Osteocyte (in vitro differentiated cells): ENCODE measurements at regions not wholly inside any gene's neighbourhood (a gene's known extent, or its start where the extent isn't known, plus 50 kb on each side); places are given as distances from the start of the nearest gene placed in this dataset.
"Not testable (repeated sequence)": the region's sequence is repeated elsewhere in the genome, so short reads cannot be mapped to it uniquely, and the experiment has no call there.

ENCODE experiments used
- DNase-seq: peaks from one replicate; pipeline ENCODE4 v3.0.0; 2021; ENCODE audit warnings: mixed read lengths; ENCODE audit not compliant: unreplicated experiment; ENCODE audit errors: extremely low spot score
- H3K27ac Mint-ChIP-seq: one replicate; pipeline ENCODE4 v1.8.0; 2021; ENCODE audit warnings: mild to moderate bottlenecking, mixed read lengths; ENCODE audit not compliant: unreplicated experiment
- H3K27me3 Mint-ChIP-seq: one replicate; pipeline ENCODE4 v1.8.0; 2021; ENCODE audit warnings: mixed read lengths; ENCODE audit not compliant: unreplicated experiment
- H3K36me3 Mint-ChIP-seq: one replicate; pipeline ENCODE4 v1.8.0; 2021; ENCODE audit warnings: mixed read lengths; ENCODE audit not compliant: unreplicated experiment
- H3K4me1 Mint-ChIP-seq: one replicate; pipeline ENCODE4 v1.8.0; 2021; ENCODE audit warnings: mixed read lengths; ENCODE audit not compliant: unreplicated experiment
- H3K4me3 Mint-ChIP-seq: one replicate; pipeline ENCODE4 v1.8.0; 2021; ENCODE audit warnings: mild to moderate bottlenecking, moderate library complexity, mixed read lengths; ENCODE audit not compliant: unreplicated experiment
- H3K9me3 Mint-ChIP-seq: one replicate; pipeline ENCODE4 v1.8.0; 2021; ENCODE audit warnings: mixed read lengths; ENCODE audit not compliant: unreplicated experiment
- TF ChIP-seq, protein P1 (sequence below): fragments of 200-600 bp; sonication (generic); IDR thresholded peaks from 2 replicates; pipeline ENCODE4 v1.5.0; 2021; ENCODE audit warnings: antibody characterized with exemption, mild to moderate bottlenecking, moderate library complexity

GRCh38 chr2:231869704-231870103 lies 56.5 kb downstream of the NPPC start:
- peaks cover 35% of the 10 kb centered on the region for H3K27me3 Mint-ChIP-seq
- H3K4me3 Mint-ChIP-seq = no peak overlapping the region
- TF ChIP-seq, protein P1, sequence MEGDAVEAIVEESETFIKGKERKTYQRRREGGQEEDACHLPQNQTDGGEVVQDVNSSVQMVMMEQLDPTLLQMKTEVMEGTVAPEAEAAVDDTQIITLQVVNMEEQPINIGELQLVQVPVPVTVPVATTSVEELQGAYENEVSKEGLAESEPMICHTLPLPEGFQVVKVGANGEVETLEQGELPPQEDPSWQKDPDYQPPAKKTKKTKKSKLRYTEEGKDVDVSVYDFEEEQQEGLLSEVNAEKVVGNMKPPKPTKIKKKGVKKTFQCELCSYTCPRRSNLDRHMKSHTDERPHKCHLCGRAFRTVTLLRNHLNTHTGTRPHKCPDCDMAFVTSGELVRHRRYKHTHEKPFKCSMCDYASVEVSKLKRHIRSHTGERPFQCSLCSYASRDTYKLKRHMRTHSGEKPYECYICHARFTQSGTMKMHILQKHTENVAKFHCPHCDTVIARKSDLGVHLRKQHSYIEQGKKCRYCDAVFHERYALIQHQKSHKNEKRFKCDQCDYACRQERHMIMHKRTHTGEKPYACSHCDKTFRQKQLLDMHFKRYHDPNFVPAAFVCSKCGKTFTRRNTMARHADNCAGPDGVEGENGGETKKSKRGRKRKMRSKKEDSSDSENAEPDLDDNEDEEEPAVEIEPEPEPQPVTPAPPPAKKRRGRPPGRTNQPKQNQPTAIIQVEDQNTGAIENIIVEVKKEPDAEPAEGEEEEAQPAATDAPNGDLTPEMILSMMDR = no peak
- H3K27ac Mint-ChIP-seq = no peak overlapping the region
- peaks cover 8% of the 10 kb centered on the region for H3K9me3 Mint-ChIP-seq
- H3K36me3 Mint-ChIP-seq = peaks cover 3% of the 10 kb centered on the region
- H3K4me1 Mint-ChIP-seq = no peaks in the 10 kb centered on the region
- DNase-seq = no peak

GRCh38 chr2:231869016-231869415 lies 57.2 kb downstream of the NPPC start:
- H3K27me3 Mint-ChIP-seq = peaks cover 30% of the 10 kb centered on the region
- H3K27ac Mint-ChIP-seq, H3K4me1 Mint-ChIP-seq, H3K36me3 Mint-ChIP-seq, H3K9me3 Mint-ChIP-seq, H3K4me3 Mint-ChIP-seq, DNase-seq: not testable (repeated sequence)

DNA sequence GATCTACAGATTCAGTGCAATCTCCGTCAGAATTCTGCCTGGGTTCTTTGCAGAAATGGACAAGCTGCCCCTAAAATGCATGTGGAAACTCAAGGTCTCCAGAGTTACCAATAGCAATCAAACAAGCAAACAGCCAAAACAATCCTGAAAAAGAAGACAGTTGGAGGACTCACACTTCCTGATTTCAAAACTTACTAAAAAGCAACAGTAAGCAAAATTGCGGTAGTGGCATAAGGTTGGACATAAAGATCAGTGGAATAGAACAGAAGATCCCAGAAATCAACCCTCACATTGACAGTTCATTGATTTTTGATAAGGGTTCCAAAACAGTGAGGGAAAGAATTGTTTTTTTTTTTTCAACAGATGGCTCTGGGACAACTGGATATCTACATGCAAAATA lies 59.7 kb downstream of the NPPC start:
- DNase-seq = no peak
- H3K27me3 Mint-ChIP-seq = peaks cover 23% of the 10 kb centered on the region
- H3K4me1 Mint-ChIP-seq = peaks cover under 1% of the 10 kb centered on the region
- H3K9me3 Mint-ChIP-seq = peaks cover 8% of the 10 kb centered on the region
- H3K4me3 Mint-ChIP-seq = no peak overlapping the region
- TF ChIP-seq, protein P1 = no peak
- peaks cover 3% of the 10 kb centered on the region for H3K36me3 Mint-ChIP-seq
- no peak overlapping the region for H3K27ac Mint-ChIP-seq

GRCh38 chr2:231865222-231865621 lies 61.0 kb downstream of the NPPC start:
- Mint-ChIP-seq H3K9me3 (peaks cover 8% of the 10 kb centered on the region), H3K36me3 (peaks cover 3% of the 10 kb centered on the region), H3K27ac (no peak overlapping the region), H3K4me3 (no peak overlapping the region), H3K4me1 (peaks cover 4% of the 10 kb centered on the region), H3K27me3 (peaks cover 21% of the 10 kb centered on the region)
- TF ChIP-seq, protein P1 = no peak
- DNase-seq = no peak

- Mint-ChIP-seq H3K4me1 (peaks cover 4% of the 10 kb centered on the region), H3K4me3 (no peak overlapping the region), H3K9me3 (peaks cover 8% of the 10 kb centered on the region), H3K27ac (no peak overlapping the region), H3K27me3 (peaks cover 8% of the 10 kb centered on the region), H3K36me3 (peaks cover 3% of the 10 kb centered on the region)
- DNase-seq = peak; percentile 80
- TF ChIP-seq, protein P1 = no peak
These were observed 64.1 kb downstream of the NPPC start for GRCh38 chr2:231862071-231862470.
